ENCODE measurements at regions not wholly inside any gene's neighbourhood (a gene's known extent, or its start where the extent isn't known, plus 50 kb on each side); places are given as distances from the start of the nearest gene placed in this dataset.

DNA sequence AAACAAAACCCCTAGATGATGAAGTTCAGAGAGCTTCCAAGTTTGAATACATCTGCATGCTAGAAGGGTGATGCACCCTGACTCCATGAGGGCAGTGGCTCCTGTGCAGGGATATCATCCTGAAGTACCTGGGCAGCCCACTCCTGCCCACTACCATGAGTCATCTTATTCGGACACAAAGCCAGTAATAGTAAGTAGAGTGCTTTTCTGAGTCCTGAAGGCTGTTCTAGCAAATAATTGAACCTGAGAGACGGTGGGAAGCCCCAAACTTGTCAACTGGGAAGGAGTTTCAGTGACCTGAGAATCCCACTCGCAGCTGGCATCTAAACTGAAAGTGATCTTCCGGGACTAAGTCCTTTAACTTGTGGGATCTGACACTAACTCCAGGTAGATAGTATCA lies 152.9 kb upstream of the COL21A1 start (continued):
- TF ChIP-seq ZNF441 (CRISPR knock-in tag; IDR thresholded peaks at IDR 0.05; ENCODE audit: borderline replicate concordance): no peak
- no peak for TF ChIP-seq HES4 (CRISPR knock-in tag; IDR thresholded peaks at IDR 0.05; ENCODE audit: borderline replicate concordance)
- TF ChIP-seq, protein P1, sequence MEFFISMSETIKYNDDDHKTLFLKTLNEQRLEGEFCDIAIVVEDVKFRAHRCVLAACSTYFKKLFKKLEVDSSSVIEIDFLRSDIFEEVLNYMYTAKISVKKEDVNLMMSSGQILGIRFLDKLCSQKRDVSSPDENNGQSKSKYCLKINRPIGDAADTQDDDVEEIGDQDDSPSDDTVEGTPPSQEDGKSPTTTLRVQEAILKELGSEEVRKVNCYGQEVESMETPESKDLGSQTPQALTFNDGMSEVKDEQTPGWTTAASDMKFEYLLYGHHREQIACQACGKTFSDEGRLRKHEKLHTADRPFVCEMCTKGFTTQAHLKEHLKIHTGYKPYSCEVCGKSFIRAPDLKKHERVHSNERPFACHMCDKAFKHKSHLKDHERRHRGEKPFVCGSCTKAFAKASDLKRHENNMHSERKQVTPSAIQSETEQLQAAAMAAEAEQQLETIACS (CRISPR knock-in tag; IDR thresholded peaks at IDR 0.05): no peak
- TF ChIP-seq JARID2 (CRISPR knock-in tag; IDR thresholded peaks at IDR 0.05; ENCODE audit: insufficient replicate concordance): no peak
- TF ChIP-seq ZC3H13 (CRISPR knock-in tag; IDR thresholded peaks at IDR 0.05): no peak
- TF ChIP-seq ZNF678 (CRISPR knock-in tag; IDR thresholded peaks at IDR 0.05): no peak
- no peak for TF ChIP-seq GABPA (IDR thresholded peaks at IDR 0.05; ENCODE audit: low read depth, low read length)
- TF ChIP-seq GABPA (CRISPR knock-in tag; IDR thresholded peaks at IDR 0.05; ENCODE audit: low read depth): no peak
- TF ChIP-seq HOXA7 (CRISPR knock-in tag; IDR thresholded peaks at IDR 0.05): no peak
- no peak for TF ChIP-seq ZNF446 (CRISPR knock-in tag; IDR thresholded peaks at IDR 0.05)
- no peak for TF ChIP-seq ETV6 (CRISPR knock-in tag; conservative IDR thresholded peaks at IDR 0.05)
- TF ChIP-seq, protein P2, sequence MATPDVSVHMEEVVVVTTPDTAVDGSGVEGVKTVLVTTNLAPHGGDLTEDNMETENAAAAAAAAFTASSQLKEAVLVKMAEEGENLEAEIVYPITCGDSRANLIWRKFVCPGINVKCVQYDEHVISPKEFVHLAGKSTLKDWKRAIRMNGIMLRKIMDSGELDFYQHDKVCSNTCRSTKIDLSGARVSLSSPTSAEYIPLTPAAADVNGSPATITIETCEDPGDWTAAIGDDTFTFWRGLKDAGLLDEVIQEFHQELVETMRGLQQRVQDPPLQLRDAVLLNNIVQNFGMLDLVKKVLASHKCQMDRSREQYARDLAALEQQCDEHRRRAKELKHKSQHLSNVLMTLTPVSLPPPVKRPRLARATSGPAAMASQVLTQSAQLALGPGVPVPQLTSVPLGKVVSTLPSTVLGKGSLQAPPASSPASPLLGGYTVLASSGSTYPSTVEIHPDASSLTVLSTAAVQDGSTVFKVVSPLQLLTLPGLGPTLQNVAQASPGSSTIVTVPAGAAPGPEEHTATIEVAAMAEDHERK (CRISPR knock-in tag; IDR thresholded peaks at IDR 0.05; ENCODE audit: low read depth): no peak
- TF ChIP-seq, protein P3, sequence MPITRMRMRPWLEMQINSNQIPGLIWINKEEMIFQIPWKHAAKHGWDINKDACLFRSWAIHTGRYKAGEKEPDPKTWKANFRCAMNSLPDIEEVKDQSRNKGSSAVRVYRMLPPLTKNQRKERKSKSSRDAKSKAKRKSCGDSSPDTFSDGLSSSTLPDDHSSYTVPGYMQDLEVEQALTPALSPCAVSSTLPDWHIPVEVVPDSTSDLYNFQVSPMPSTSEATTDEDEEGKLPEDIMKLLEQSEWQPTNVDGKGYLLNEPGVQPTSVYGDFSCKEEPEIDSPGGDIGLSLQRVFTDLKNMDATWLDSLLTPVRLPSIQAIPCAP (CRISPR knock-in tag; IDR thresholded peaks at IDR 0.05; ENCODE audit: low read depth): no peak
- TF ChIP-seq NFYC (CRISPR knock-in tag; IDR thresholded peaks at IDR 0.05): 0 out of 2 replicates have a peak, but pooled peaks have one; percentile 2
- TF ChIP-seq, protein P4, sequence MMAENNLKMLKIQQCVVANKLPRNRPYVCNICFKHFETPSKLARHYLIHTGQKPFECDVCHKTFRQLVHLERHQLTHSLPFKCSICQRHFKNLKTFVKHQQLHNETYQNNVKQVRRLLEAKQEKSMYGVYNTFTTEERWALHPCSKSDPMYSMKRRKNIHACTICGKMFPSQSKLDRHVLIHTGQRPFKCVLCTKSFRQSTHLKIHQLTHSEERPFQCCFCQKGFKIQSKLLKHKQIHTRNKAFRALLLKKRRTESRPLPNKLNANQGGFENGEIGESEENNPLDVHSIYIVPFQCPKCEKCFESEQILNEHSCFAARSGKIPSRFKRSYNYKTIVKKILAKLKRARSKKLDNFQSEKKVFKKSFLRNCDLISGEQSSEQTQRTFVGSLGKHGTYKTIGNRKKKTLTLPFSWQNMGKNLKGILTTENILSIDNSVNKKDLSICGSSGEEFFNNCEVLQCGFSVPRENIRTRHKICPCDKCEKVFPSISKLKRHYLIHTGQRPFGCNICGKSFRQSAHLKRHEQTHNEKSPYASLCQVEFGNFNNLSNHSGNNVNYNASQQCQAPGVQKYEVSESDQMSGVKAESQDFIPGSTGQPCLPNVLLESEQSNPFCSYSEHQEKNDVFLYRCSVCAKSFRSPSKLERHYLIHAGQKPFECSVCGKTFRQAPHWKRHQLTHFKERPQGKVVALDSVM (CRISPR knock-in tag; IDR thresholded peaks at IDR 0.05): no peak
- no peak for TF ChIP-seq ZNF879 (CRISPR knock-in tag; IDR thresholded peaks at IDR 0.05)
- no peak for TF ChIP-seq HOXA9 (CRISPR knock-in tag; IDR thresholded peaks at IDR 0.05; ENCODE audit: borderline replicate concordance)
- TF ChIP-seq, protein P5, sequence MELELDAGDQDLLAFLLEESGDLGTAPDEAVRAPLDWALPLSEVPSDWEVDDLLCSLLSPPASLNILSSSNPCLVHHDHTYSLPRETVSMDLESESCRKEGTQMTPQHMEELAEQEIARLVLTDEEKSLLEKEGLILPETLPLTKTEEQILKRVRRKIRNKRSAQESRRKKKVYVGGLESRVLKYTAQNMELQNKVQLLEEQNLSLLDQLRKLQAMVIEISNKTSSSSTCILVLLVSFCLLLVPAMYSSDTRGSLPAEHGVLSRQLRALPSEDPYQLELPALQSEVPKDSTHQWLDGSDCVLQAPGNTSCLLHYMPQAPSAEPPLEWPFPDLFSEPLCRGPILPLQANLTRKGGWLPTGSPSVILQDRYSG (CRISPR knock-in tag; IDR thresholded peaks at IDR 0.05): no peak
- TF ChIP-seq, protein P6, sequence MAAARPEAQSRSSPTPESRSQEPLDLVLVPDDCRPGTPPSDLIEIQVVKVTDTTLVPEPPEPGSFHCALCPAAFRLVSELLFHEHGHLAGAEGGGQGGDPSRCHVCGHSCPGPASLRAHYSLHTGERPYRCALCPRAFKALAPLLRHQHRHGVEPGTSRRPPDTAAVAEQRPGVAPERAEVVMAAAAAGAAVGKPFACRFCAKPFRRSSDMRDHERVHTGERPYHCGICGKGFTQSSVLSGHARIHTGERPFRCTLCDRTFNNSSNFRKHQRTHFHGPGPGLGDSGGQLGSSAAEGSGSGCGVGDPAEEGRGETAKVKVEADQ (CRISPR knock-in tag; IDR thresholded peaks at IDR 0.05; ENCODE audit: borderline replicate concordance): no peak
- no peak for TF ChIP-seq EEA1 (CRISPR knock-in tag; IDR thresholded peaks at IDR 0.05; ENCODE audit: borderline replicate concordance)
- no peak for TF ChIP-seq CREB1 (IDR thresholded peaks at IDR 0.05)
- TF ChIP-seq CREB1 (CRISPR knock-in tag; IDR thresholded peaks at IDR 0.05): peak; percentile 36; the same call in 1 of the 2 replicates
- TF ChIP-seq ZNF24 (IDR thresholded peaks at IDR 0.05): no peak
- TF ChIP-seq, protein P7, sequence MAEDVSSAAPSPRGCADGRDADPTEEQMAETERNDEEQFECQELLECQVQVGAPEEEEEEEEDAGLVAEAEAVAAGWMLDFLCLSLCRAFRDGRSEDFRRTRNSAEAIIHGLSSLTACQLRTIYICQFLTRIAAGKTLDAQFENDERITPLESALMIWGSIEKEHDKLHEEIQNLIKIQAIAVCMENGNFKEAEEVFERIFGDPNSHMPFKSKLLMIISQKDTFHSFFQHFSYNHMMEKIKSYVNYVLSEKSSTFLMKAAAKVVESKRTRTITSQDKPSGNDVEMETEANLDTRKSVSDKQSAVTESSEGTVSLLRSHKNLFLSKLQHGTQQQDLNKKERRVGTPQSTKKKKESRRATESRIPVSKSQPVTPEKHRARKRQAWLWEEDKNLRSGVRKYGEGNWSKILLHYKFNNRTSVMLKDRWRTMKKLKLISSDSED (CRISPR knock-in tag; IDR thresholded peaks at IDR 0.05): no peak

Data from HepG2 (cell line).